Left kidney (tissue), 1 donor: ENCODE measurements at regions not wholly inside any gene's neighbourhood (a gene's known extent, or its start where the extent isn't known, plus 50 kb on each side); places are given as distances from the start of the nearest gene placed in this dataset.

ENCODE experiments used
- DNase-seq: peaks from one replicate; pipeline ENCODE4 v3.0.0-alpha.2; 2013

GRCh38 chr5:8138884-8139283 is 269.9 kb downstream of the MTRR start:
- no peak for DNase-seq

GRCh38 chr5:8150791-8151190 is 281.8 kb downstream of the MTRR start:
- no peak for DNase-seq

GRCh38 chr5:8156706-8157105 is 287.8 kb downstream of the MTRR start:
- DNase-seq: no peak

GRCh38 chr5:8157320-8157822 is 288.4 kb downstream of the MTRR start:
- DNase-seq: no peak

GRCh38 chr5:8176101-8176693 is 307.2 kb downstream of the MTRR start:
- DNase-seq: no peak

GRCh38 chr5:8184455-8185063 is 315.6 kb downstream of the MTRR start:
- DNase-seq: peak; percentile 10

- DNase-seq: no peak
These were observed 316.9 kb downstream of the MTRR start for GRCh38 chr5:8185852-8186251.

GRCh38 chr5:8188874-8189565 is 320.1 kb downstream of the MTRR start:
- DNase-seq: no peak

- no peak for DNase-seq
These were observed 323.9 kb downstream of the MTRR start for GRCh38 chr5:8192840-8193239.

- DNase-seq: peak; percentile 7
These were observed 327.1 kb downstream of the MTRR start for GRCh38 chr5:8196061-8196460.

- no peak for DNase-seq
These were observed 339.4 kb downstream of the MTRR start for GRCh38 chr5:8208307-8208706.

GRCh38 chr5:8209500-8209899 is 340.6 kb downstream of the MTRR start:
- no peak for DNase-seq

GRCh38 chr5:8213701-8214240 is 344.8 kb downstream of the MTRR start:
- no peak for DNase-seq

- DNase-seq: no peak
These were observed 348.0 kb downstream of the MTRR start for GRCh38 chr5:8216921-8217320.

- DNase-seq: no peak
These were observed 357.2 kb downstream of the MTRR start for GRCh38 chr5:8226148-8226547.

- no peak for DNase-seq
These were observed 358.2 kb downstream of the MTRR start for GRCh38 chr5:8227112-8227511.

- DNase-seq: no peak
These were observed 360.6 kb downstream of the MTRR start for GRCh38 chr5:8229551-8229950.

GRCh38 chr5:8230868-8231267 is 361.9 kb downstream of the MTRR start:
- no peak for DNase-seq

- DNase-seq: no peak
These were observed 364.5 kb downstream of the MTRR start for GRCh38 chr5:8233479-8233878.

- peak; percentile 24 for DNase-seq
These were observed 365.3 kb downstream of the MTRR start for GRCh38 chr5:8234179-8234770.

- no peak for DNase-seq
These were observed 369.1 kb downstream of the MTRR start for GRCh38 chr5:8238080-8238479.

GRCh38 chr5:8239198-8239597 is 370.2 kb downstream of the MTRR start:
- no peak for DNase-seq

- no peak for DNase-seq
These were observed 370.7 kb downstream of the MTRR start for GRCh38 chr5:8239646-8240045.
